UCSD-AML1 (cell line): ENCODE measurements at regions not wholly inside any gene's neighbourhood (a gene's known extent, or its start where the extent isn't known, plus 50 kb on each side); places are given as distances from the start of the nearest gene placed in this dataset.
"Not testable (repeated sequence)": the region's sequence is repeated elsewhere in the genome, so short reads cannot be mapped to it uniquely, and the experiment has no call there.

Experiments used
- DNase-seq: peaks from one replicate; lab custom pipeline; 2025; ENCODE audit not compliant: unreplicated experiment; lab: John Stamatoyannopoulos, UW

DNA sequence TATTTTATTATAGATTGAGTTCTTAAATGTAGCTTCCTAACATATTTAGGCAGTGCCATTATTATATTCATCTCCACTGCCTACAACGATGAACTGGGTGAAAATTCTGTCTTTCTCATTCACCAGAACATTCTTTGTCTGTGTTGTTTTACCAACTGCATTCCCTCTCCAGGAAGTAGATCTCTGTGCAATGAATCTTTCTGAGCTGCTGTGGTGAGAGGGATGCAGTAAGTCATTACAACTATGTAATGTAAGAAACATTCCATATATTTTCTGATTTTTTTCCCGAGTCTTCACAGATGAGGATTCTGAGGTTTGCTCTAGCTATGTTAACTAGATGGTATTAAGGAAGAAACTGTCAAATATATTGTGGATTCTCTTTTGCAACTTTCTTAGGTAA, 811.9 kb upstream of the PCDH7 start:
- no peak for DNase-seq

DNA sequence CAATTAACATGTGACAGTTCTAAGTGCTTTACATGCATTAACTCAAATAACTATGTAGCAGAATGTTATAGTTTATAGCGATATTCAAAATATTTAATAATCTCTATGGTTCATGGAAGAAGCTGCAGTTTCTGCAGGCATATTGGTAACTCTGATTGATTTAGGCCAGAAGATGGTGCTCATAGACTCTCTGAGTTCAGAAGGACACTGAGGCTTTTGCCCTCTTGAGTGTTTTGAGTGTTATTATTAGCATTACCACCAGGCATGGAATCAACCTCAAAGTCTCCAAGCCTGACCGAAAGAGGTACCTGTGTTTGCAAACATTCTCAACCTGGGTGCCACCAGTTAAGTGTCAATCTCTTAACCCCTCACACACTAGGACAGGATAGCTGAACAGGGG, 792.3 kb upstream of the PCDH7 start:
- DNase-seq = no peak

DNA sequence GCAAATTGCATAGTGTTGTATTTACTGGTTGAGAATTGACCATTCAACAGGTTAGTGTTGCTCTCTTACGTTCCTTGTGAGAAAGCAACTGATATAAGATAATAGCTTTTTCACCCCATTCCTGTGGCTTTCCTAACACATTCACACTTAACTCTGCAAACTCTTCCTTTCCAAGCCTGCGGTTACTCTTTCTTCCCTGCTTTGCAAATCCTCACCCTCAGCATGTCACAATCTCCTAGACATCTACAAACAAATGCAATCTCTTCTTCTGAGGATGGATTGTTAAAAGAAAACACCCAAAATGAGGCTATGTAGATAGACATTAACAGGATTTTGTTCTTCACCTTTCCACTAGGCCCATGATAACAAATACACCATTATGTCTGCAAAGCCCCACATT, 771.7 kb upstream of the PCDH7 start:
- no peak for DNase-seq

DNA sequence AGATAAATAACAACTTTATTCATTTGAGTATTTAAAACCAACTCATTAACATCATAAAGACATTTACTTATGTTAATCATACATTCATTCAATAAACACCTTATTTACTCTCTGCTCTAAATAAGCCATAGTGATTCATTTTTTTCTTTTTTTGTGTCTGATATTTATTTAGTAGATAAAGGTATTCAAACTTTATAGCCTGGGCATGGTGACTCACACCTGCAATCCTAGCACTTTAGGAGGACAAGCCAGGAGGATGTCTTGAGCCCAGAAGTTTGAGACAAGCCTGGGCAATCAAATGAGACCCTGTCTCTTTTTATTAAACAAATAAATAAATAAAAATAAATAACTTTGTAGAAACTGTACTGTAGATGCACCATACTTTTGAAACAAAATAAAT, 771.3 kb upstream of the PCDH7 start:
- DNase-seq = no peak

DNA sequence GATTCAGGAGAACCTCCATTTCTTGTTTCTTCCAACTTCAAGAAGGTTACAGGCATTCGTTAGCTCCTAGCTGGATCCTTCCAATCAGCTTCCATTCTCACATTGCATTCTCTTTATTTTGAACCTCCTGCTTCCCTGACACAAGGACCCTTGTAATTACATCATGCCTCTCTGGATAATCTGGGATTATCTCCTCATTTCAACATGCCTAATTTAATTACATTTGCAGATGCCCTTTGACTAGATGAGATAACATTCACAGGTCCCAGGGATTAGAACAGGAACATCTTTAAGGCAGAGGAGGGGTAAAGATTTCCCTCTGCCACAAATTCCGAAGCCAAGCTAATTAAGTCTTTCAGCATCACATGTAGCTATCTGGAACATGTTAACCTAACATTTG, 753.8 kb upstream of the PCDH7 start:
- no peak for DNase-seq

DNA sequence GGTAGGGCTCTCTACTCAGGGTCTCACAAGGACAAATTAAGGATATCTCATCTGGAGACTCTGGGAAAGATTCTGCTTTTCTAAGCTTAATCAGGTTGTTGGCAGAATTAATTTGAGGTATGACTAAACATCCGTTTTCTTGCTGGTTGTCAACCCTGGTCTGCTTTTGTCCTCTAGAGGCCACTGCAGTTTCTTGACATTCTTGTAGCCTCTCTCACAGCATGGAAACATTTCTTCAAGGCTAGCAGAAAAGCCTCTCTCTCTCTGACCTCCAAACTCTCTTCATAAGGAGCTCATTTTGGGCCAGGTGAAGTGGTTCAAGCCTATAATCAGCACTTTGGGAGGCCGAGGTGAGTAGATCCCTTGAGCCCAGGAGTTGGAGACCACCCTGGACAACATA, 749.5 kb upstream of the PCDH7 start:
- no peak for DNase-seq

DNA sequence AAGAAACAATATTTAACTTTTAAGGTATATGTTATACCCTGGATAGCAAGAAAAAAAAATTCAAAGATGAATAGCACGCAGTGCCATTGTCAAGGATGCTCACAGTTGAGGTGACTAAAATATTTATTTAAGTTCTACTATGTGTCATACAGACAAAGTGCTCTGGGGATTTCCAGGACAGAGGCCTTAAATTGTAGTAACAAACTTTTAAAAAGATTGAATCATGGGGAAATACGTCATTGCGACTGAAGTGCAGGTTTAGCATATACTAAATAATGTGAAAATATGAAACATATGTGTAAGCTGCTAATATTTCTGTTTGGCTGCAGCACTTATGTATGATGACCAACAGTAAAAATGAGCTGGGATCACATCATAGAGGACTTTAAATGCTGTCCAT, 748.0 kb upstream of the PCDH7 start:
- no peak for DNase-seq

DNA sequence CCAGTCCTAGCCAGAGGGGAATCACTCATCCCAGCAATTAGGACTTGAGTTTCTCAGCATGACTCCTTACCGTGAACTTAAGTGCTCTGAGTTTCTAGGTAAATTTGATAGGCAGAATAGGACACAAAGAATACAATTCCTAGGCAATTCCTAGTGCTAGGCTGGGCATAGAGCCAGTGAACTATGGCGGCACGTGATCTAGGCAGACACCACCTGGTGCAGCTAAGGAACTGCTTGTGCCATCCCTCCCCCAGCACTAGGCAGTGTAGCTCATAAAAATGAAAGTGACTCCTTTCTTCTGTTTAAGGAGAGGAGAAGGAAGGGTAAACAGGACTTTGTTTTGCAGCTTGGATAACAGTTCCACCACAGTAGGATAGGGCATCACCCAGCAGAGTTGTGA, 736.3 kb upstream of the PCDH7 start:
- no peak for DNase-seq

DNA sequence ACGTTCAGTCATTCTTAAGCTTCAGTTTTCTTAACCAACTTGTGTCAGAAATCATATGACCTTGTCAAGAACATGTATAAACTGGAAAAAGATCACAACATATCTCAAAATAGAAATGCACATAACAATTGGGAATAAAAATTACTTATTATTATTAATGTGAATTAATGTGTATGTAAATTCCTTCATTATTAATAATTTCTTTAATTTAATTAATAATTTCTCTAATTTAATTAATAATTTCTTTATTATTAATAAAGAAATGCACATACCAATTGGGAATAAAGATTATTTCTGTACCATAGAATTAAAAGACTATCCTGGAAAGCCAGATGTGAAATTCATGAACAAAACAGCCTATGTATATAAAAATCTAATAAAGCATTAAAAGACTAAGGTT, 718.5 kb upstream of the PCDH7 start:
- DNase-seq = no peak

DNA sequence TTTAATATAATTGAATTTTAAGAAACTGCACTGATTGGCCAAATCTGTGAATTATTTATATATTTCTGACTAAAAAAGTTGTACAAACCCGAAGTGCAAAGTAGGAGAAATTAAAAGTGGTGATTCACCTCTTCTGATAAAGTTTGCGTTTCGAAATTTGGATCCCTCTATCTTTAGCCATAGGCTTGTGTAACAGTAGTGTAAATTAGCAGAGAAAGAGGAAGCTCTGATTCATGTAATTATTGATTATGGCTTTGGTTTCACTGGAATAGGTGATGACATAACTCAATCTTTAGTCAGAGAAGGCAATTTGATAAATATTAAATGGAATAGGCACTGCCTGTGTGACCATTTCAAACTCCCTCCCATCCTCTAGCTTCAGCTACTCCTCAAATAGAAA, 717.8 kb upstream of the PCDH7 start:
- no peak for DNase-seq

DNA sequence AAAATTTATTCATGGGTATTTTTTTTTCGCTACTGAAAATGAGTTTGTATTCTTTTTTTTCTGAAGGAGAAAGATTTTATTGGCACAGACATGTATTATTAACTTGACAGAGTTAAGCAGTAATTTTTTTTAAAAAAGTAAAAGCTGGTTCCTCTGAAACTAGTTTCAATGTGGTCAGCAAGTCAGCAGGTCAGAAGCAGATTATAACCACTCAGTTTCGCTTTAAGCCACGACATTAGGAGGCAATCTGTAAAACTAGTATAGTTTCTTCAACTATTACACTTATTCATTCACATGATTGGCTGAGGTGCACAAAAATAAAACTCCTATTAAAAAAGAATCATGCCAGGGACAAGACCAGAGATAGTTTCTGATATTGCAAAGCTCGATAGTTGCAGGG, 714.2 kb upstream of the PCDH7 start:
- DNase-seq = no peak

DNA sequence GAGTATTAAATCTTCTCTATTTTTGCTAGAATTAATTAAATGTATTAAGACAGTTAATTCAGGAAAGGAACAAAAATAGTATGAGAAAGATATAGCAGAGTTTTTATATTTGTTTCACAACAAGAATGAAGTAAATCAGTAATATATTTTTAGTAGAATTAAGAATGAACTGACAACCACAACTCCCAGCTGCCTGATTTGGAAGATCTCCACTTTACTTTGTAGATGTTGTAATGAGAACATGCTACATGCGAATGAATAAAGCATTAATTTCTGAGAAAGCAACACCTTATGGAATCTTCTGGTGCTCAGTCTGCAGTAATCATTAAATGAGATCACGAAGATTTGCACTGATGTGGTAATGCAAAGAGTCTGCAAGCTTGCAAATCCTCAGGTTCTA, 695.6 kb upstream of the PCDH7 start:
- no peak for DNase-seq

DNA sequence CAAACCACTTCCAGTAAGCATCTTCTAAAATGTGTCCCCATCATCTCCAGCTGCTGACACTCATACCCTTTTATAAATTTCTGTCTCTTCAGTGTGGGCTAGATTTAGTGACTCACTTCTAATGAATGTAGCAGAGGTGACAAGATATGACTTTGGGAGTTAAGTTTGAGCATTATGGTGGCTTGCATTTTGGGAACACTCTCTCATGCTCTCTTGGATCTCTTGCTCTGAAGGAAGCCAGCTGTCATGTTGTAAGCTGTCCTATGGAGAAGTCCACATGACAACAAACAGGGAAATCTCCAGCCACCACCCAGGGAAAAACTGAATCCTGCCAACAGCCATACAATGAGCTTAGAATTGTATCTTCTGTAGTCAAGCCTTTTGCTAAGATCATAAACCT, 691.3 kb upstream of the PCDH7 start:
- DNase-seq = no peak

DNA sequence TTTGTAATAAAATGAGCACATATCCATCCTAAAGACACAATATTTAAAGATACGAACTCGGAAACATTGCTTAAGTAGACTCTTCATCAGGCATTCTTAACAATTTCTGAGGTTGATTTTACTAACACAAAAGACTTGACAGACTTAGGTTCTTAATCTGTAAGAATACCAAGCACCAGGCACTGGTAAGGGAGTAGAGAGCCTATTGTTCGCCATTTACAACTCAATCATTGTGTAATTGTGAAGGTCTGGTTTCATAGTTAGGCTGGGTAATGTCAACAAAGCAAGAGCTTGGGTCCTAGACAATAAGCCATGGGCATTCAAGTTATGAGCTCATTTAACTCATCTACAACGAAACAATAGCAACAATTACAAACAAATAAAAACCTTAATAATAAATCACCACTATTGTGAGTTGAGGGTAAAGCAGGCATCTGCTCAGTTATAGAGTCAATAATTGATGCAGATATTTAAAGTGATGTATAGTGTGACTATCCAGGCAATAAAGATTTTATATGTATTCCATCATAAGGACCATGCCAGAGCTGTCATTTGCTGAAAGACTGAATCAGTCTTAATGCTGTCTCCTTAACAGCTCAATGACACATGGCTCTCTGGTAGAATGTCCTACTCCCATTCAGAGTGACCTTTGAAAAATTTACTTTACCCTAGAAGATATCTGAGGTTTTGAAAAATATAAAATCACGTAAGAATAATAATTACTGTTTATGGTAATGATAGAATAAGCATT, 664.0 kb upstream of the PCDH7 start:
- DNase-seq = no peak

DNA sequence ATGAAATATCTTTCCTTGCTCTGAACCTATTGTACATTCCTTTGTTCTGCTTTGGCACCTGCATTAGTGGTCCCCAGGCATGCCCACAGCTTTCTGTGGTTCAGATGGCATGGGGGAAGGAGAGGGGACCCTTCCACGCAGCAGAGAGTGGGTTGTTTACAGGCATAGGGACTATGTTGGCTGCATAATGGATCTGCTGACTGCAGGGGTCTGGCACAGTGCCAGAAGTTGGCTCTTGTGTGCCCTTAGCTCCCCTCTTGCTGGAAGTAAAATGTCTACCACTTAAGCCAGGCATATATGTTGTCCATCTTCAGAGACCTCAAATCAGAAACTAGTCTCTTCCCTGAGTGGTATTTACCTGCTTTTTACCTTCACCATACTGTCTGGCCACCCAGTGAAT, 651.9 kb upstream of the PCDH7 start:
- no peak for DNase-seq

DNA sequence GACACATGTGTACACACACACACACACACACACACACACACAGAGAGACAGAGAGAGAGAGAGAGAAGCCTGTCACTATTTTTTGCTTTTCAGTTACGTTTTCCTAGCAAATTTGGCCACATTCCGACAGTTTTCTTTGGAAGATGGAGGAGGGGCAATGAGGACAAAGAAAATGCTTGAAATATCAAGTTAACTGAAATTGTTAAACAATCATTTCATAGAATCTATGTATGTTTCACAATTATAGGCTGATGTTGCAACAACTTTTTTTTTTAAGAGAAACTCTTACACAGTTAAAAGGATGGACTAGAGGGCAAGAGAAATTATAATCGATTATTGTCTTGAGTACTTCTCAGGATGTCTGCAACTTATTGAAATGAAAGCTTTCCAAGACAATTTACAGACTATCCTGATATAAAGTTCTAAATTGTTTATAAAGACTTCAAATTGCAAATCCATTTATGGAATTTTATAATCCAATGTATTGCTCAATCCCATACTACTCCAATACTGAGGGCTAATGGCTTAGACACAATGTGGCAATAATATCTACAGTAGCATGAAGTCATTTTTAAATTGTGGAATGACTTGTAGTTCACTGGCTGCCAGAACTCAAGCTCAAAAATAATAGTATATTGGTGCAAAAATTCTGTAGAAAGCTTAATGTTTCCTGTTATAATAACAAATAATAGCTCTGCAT, 647.0 kb upstream of the PCDH7 start:
- no peak for DNase-seq

DNA sequence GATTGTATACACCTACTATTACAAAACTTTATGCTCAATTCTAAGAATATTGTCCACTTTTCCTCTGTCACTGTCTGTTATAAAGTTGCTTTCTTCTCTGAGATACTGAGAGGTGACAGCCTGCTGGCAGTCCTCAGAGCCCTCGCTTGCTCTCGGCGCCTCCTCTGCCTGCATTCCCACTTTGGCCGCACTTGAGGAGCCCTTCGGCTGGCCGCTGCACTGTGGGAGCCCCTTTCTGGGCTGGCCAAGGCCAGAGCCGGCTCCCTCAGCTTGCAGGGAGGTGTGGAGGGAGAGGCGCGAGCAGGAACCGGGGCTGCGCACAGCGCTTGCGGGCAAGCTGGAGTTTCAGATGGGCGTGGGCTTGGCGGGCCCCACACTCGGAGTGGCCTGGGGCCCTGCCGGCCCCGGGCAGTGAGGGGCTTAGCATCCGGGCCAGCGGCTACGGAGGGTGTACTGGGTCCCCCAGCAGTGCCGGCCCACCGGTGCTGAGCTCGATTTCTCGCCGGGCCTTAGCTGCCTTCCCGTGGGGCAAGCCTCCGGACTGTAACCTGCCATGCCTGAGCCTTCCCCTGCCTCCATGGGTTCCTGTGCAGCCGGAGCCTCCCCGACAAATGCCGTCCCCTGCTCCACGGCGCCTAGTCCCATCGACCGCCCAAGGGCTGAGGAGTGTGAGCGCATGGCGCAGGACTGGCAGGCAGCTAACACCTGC, 627.6 kb upstream of the PCDH7 start:
- DNase-seq = not testable (repeated sequence)

DNA sequence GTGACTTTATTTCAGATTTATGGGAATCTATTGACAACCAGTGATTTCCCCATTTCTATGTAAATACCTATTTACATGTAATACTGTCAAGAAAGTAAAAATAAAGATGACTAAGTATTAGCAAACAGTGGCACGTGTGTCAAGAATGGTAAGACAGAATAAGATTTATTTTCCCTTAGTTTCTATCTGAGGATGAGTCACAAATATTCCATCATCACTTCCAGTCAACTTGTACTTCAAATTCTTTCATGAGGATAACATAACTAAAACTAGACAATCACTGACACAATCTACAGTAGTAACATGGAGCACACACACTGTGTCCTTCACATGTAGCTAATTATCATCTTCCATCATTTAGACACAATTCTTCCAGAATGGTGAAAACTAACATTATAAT, 625.3 kb upstream of the PCDH7 start:
- DNase-seq = no peak

DNA sequence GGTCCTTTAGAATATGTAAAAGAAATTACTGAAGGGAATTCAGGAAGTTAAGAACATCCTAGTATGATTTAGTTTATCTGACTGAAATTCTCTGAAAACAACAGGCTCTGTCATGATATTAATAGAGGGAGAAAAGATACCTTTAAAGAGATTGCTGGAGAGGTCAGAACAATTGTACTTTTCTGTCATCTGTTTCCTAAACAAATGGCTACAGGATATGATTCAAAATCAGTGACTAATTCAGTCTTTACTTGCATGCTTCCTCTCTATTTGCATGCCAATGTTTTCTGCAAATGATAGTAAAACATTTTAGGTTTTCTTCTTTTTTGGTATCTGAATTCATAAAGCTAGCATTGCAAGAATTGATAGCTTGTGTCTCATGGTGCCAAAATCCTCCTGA, 616.7 kb upstream of the PCDH7 start:
- no peak for DNase-seq

DNA sequence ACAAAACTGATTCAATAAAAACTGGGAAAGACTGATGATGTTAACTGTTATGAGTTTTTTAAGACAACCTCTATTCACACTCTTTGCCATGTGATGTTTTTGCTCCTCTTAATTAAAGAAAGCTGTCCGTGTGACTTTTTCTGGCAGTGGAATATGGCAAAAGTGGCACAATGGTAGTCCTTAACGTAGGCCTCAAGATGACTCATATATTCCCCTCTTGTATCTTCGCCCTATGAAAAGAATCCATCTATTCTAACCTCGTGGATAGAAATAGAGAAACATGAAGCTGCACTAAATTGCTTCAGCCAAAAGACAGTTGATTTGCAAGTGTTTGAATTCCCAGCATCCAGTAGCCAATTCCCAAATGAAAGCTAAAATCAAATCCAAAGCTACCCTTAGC, 603.8 kb upstream of the PCDH7 start:
- DNase-seq = no peak

DNA sequence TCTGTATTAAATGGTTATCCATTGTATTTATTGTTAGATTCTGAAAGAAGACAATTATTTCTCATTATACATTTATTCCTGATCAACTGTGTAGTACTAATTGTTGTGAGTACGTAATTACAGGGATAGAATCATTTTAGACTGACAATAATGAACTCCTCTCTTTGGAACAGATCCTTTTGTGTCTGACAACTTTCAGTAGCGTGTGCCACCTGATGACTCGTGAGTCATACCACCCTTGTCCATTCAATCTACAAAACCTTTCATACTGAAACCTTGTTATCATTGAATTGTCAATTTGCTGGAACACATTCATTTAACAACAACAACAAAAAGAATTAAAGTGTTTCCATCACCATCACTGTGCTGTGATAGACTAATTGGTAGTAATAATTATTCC, 602.7 kb upstream of the PCDH7 start:
- DNase-seq = no peak

DNA sequence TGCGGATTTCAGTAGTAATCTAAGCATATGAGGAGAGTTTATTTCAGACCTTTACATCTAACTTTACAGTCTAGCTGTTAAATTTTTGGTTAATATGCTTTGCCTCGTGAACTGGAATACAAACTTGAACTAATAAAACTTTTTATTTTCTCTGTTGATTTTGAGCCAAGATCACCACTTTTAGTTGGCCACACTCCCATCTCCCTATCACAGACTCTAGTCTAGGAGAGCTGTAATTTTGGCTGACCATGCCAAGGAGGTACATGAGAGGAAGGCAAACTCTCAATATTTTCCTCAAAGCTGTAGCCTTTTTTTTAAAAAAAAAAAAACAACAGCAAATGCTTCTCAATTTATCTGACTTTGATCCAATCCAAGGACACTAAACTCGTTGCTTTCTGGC, 597.5 kb upstream of the PCDH7 start:
- no peak for DNase-seq
